Right lobe of liver (tissue), 6 donors: ENCODE measurements at regions not wholly inside any gene's neighbourhood (a gene's known extent, or its start where the extent isn't known, plus 50 kb on each side); places are given as distances from the start of the nearest gene placed in this dataset.

ENCODE experiments used
- ATAC-seq, 4 donors: fragments of 200-7000 bp; cut with Tn5 transposase; one replicate each; pipeline ENCODE4 v1.9.1; 2020; ENCODE audit warnings: mild to moderate bottlenecking in 4 of 4, moderate library complexity in 4 of 4
- DNase-seq, 3 donors: peaks; one replicate each; pipeline ENCODE4 v3.0.0-alpha.2; 2020
- H3K27ac ChIP-seq, 3 donors: fragments of 200-600 bp; one replicate each; pipeline ENCODE4 v1.8.0; 2022
- H3K27me3 ChIP-seq, 2 donors: fragments of 200-600 bp; one replicate each; pipeline ENCODE4 v1.8.0; 2022
- H3K36me3 ChIP-seq, 4 donors: fragments of 200-600 bp; sonication (generic) in 1 of 4; one replicate each; pipeline versions ENCODE4 v1.5.1 to v1.8.0; 2017 to 2022; ENCODE audit warnings: control low read depth in 1 of 4
- H3K4me1 ChIP-seq, 4 donors: fragments of 200-600 bp; sonication (generic) in 1 of 4; one replicate each; pipeline versions ENCODE4 v1.5.1 to v1.8.0; 2017 to 2022; ENCODE audit warnings: control low read depth in 1 of 4
- H3K4me3 ChIP-seq, 3 donors: fragments of 200-600 bp; one replicate each; pipeline ENCODE4 v1.8.0; 2022
- H3K9me3 ChIP-seq, 4 donors: fragments of 200-600 bp; sonication (generic) in 1 of 4; one replicate each; pipeline versions ENCODE4 v1.5.1 to v1.8.0; 2017 to 2022; ENCODE audit warnings: control low read depth in 1 of 4
- POLR2A ChIP-seq: fragments of 450-650 bp; IDR thresholded peaks from one replicate; pipeline ENCODE4 v1.6.1; 2017; ENCODE audit warnings: antibody characterized with exemption, mild to moderate bottlenecking
- WGBS: methylation state at CpG from one replicate; pipeline ENCODE4 v1.1.6; 2018; ENCODE audit warnings: low coverage, low lambda C conversion rate; ENCODE audit not compliant: insufficient coverage; ENCODE audit errors: missing lambda C conversion rate; 5-methylcytosine and 5-hydroxymethylcytosine counted together
- intact Hi-C, 2 donors: fragments of 100-400 bp; cut with DNase I; formaldehyde crosslinking; loops; one replicate each; pipeline versions ENCODE4 v1.11.2 to v1.14.1; 2022
- TF ChIP-seq, protein P1 (sequence below), 4 donors: fragments of 200-600 bp in 3 of 4; fragments of 450-650 bp in 1 of 4; IDR thresholded peaks; one replicate each; pipeline versions ENCODE4 v1.5.1 to v1.8.0; 2016 to 2022; ENCODE audit warnings: antibody characterized with exemption in 4 of 4, mild to moderate bottlenecking in 2 of 4
- donor health status: DM: no; HTN: yes; CAD: no.
- donor health status: DM: no; HTN: no; CAD: no.
- donor health status: DM: no; HTN: no; CAD: no.
- donor health status: DM: no; HTN: yes; CAD: no.
- donor health status: DM: no; HTN: yes; CAD: no.

DNA sequence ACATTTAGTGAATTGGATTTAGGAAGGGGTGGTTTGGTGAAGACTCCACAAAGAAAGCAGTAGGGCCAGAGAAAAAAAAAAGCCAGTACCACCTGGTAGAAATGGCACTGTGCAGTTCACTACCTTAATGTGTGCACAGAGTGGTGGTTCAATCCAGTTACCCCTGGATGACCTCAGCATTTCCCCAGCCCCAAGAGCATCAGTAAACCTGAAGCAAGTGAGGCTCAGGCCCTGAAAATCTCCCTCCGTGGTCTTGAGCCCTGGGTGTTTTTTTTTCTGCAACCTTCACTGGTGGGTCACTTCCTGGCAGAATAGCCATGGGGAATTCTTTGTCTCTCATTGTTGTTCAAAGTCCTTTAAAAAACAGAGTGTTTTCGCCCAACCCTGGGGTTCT is 202.9 kb downstream of the GADD45G start:
- WGBS, result 60% methylated on average over 1 of the region's 2 CpGs
- no peak overlapping the region for H3K27ac ChIP-seq
- peaks cover 0 to 7% (median under 1%) of the 10 kb centered on the region in 4 donors for H3K4me1 ChIP-seq
- H3K4me3 ChIP-seq, result no peak overlapping the region
- intact Hi-C loops, result no loop called here
- no peaks in the 10 kb centered on the region for H3K36me3 ChIP-seq
- no peak for DNase-seq
- no peaks in the 10 kb centered on the region for H3K27me3 ChIP-seq
- TF ChIP-seq, protein P1, sequence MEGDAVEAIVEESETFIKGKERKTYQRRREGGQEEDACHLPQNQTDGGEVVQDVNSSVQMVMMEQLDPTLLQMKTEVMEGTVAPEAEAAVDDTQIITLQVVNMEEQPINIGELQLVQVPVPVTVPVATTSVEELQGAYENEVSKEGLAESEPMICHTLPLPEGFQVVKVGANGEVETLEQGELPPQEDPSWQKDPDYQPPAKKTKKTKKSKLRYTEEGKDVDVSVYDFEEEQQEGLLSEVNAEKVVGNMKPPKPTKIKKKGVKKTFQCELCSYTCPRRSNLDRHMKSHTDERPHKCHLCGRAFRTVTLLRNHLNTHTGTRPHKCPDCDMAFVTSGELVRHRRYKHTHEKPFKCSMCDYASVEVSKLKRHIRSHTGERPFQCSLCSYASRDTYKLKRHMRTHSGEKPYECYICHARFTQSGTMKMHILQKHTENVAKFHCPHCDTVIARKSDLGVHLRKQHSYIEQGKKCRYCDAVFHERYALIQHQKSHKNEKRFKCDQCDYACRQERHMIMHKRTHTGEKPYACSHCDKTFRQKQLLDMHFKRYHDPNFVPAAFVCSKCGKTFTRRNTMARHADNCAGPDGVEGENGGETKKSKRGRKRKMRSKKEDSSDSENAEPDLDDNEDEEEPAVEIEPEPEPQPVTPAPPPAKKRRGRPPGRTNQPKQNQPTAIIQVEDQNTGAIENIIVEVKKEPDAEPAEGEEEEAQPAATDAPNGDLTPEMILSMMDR (IDR thresholded peaks at IDR 0.05), result no peak
- TF ChIP-seq POLR2A, result no peak
- no peaks in the 10 kb centered on the region for H3K9me3 ChIP-seq
- ATAC-seq, result no peak

DNA sequence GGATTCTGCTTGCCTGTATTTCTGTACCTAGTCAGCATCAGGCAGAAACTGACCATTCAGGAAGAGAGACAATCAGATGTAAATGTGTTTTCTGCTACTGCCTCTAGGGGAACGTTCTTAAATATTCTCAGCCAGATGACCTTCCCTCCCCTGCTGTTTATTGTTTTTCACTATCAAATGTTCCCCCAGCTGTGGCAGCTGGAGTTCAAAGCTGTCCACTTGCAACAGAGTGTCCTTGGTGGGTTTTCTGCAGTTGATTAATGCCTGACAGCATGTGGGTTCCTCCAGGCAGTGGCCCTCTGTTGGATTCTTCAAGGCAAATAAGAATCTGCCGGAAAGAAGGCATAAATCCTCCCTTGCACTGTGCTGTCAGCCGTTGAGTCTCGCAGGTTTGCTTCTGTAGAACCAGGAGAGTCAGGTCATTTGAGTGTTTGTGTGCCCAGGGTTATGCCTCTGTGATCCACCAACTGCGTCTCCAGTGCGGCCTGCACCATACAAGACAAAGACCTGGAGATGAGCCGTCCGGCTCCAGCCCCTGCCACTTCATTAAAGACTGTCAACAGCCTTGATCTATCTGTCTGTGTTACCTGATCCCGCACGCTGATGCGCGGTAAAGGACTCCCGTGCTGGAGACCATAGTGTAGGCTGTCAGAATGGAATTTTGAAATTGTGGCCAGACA is 203.4 kb downstream of the GADD45G start:
- intact Hi-C loops, result no loop called here
- no peak overlapping the region for H3K27ac ChIP-seq
- no peaks in the 10 kb centered on the region for H3K9me3 ChIP-seq
- WGBS, result 62% methylated on average over 4 of the region's 13 CpGs
- peaks cover 0 to 1% (median 0%) of the 10 kb centered on the region in 4 donors for H3K4me1 ChIP-seq
- H3K4me3 ChIP-seq, result no peak overlapping the region
- peak in 3 of 4 donors; percentile 10 to 33 (median 28) for ATAC-seq
- no peak for DNase-seq
- no peaks in the 10 kb centered on the region for H3K27me3 ChIP-seq
- no peak for TF ChIP-seq POLR2A
- TF ChIP-seq, protein P1 (IDR thresholded peaks at IDR 0.05), result peak in 3 of 4 donors; percentile 11 to 23 (median 18)
- no peaks in the 10 kb centered on the region for H3K36me3 ChIP-seq

DNA sequence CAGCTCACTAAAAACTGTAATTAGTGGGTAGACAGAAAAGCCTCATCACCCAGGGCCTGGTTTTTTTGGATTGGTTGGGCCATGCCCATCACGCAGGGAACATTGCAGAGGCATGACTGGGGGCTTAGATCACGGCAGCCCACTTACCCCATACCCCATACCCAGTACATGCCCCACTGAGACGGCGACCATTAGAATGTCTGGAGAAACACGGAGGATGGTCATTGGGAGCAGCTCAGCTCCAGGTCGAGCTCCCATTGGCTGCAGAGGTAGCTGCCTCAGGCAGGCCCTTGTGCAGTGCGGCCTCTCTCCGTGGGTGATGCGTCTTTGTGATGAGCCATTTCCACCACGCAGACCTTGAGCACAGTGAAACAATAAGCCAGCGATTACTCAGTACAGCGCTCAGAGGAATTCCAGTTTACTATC is 204.0 kb downstream of the GADD45G start:
- ATAC-seq (no peak), DNase-seq (no peak)
- Histone ChIP-seq H3K9me3 (no peaks in the 10 kb centered on the region), H3K27ac (no peak overlapping the region), H3K27me3 (no peaks in the 10 kb centered on the region), H3K36me3 (no peaks in the 10 kb centered on the region), H3K4me3 (no peak overlapping the region), H3K4me1 (no peaks in the 10 kb centered on the region)
- 100% methylated on average over 1 of the region's 12 CpGs for WGBS
- TF ChIP-seq, protein P1 (IDR thresholded peaks at IDR 0.05), result no peak
- TF ChIP-seq POLR2A, result no peak
- intact Hi-C loops, result no loop called here

DNA sequence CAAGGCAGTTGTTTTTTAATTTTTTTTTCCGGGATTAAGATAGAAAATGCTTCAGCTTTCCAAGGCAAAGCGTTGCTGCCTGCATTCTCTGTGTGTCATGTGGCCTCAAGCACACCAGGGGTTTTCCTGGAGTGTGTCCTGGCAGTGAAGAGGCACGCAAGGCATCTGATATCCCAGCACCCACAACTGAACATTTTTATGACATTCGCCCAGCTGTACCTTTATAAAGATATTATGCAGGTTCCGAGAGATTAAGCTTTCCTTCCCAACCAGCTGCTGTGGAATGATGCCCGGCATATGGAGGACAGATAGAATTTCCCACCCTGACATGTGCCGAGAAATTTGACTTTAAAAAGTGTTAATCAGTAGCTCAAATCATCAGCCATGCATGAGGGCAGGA is 205.6 kb downstream of the GADD45G start:
- Histone ChIP-seq H3K36me3 (no peaks in the 10 kb centered on the region), H3K27ac (no peak overlapping the region), H3K4me1 (no peaks in the 10 kb centered on the region), H3K4me3 (no peak overlapping the region), H3K9me3 (no peaks in the 10 kb centered on the region), H3K27me3 (no peaks in the 10 kb centered on the region)
- TF ChIP-seq, protein P1 (IDR thresholded peaks at IDR 0.05), result no peak
- no peak for TF ChIP-seq POLR2A
- 53% methylated on average over 6 of the region's 7 CpGs for WGBS
- ATAC-seq (no peak), DNase-seq (no peak)
- intact Hi-C loops, result no loop called here
